Jurkat, Clone E6-1 (cell line): ENCODE measurements at regions not wholly inside any gene's neighbourhood (a gene's known extent, or its start where the extent isn't known, plus 50 kb on each side); places are given as distances from the start of the nearest gene placed in this dataset.
"Not testable (repeated sequence)": the region's sequence is repeated elsewhere in the genome, so short reads cannot be mapped to it uniquely, and the experiment has no call there.

ENCODE experiments used
- DNase-seq: peaks from one replicate; pipeline ENCODE4 v3.0.0-alpha.2; 2011; ENCODE audit warnings: low read depth, low spot score
- H3K4me3 ChIP-seq: 2 replicates; pipeline ENCODE4 v1.5.1; 2011; ENCODE audit warnings: mild to moderate bottlenecking, low read length, control low read depth, moderate library complexity

GRCh38 chr5:93245226-93245625, 335.8 kb downstream of the NR2F1-AS1 start:
- no peak overlapping the region for H3K4me3 ChIP-seq
- no peak for DNase-seq

GRCh38 chr5:93243481-93243880, 337.5 kb downstream of the NR2F1-AS1 start:
- DNase-seq = no peak
- no peak overlapping the region for H3K4me3 ChIP-seq

DNA sequence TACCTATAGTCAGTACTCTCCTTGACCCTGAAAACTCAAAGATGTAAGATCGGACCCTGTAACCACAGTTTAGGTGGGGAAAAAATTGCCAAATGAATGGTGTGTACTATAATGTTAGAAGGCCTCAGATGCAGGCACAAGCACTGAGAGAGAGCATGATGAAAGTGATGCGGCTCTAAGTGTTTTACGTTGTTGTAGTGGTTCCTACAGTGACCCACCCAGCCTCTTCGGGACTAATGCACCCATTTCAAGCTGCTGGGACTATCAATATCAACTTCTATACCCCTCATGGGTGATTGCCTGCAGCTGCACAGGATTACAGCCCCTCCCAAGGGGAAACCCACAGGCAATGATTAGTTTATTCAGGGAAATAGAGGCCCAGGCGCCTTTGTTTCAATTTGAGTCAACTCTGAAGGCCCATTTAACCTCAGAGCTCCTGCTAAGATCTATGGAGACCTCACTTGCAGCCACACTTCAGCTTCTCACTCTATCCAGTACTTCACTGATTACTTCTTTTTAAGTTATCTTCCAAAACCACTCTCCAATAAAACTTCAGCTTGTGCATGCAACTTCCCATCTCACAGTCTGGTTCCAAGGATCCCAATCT, 340.7 kb downstream of the NR2F1-AS1 start:
- no peak overlapping the region for H3K4me3 ChIP-seq
- DNase-seq = no peak

GRCh38 chr5:93236807-93237421, 344.1 kb downstream of the NR2F1-AS1 start:
- DNase-seq = no peak

GRCh38 chr5:93235761-93236160, 345.3 kb downstream of the NR2F1-AS1 start:
- H3K4me3 ChIP-seq = no peak overlapping the region
- DNase-seq = no peak

More at GRCh38 chr5:93236807-93237421, 344.1 kb downstream of the NR2F1-AS1 start:
- no peak overlapping the region for H3K4me3 ChIP-seq

DNA sequence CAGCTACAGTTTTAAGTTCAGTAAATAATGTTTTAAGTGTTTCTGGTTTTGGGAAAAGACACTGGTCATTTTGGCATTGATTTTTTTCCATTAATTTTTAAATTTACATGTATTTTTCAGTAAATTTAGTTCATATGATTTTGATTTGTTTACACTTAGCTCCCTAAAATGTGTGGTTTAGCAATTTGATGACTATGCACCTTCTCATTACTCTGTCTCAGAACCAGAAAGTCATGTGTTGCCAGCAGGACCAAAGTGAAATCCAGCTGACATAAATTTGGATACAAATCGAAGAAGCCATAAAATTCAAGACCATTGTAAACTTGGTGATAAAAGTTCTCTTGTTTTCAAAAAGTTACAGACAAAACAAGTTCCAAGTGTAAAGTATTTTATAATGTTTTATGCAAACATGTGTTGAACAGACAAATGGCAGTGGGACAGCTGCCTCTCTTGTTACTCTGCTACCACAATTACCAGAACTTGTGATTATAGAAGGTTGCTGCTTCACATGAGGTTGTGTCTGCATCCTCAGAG, 354.8 kb downstream of the NR2F1-AS1 start:
- no peak for DNase-seq
- no peak overlapping the region for H3K4me3 ChIP-seq

DNA sequence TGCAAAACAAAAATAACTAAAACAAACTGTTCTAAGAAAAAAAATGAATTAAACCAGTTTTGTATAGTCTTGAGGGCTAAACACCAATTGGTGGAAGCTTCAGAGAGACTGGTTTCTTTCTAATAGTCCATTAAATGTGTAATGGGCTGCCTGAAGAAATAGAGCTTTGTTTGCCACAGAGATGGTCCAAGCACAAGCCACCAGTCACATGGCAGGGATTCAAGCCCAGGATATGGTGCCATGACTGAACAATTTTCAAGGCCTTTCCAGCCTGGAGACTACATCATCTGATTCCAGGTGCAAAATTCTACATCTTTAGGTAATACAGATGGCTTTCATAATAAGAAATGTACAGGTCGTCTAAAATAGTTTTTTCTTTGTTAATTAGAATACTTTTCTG, 355.3 kb downstream of the NR2F1-AS1 start:
- no peak for DNase-seq
- H3K4me3 ChIP-seq = no peak overlapping the region

DNA sequence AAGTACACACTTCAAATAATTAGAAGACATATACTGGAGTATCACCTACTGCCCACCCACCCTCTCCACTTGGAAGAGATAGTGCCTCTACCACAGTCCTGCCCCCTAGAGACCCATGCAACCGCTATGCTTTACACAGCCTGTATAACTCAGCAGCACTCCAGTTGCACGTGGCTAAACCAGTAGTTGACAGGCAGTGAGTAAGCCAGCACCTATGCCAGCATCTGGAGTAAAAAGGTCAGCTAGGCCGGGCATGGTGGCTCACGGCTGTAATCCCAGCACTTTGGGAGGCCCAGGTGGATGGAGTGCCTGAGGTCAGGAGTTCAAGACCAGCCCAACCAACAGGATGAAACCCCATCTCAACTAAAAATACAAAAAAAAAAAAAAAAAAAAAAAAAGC, 356.4 kb downstream of the NR2F1-AS1 start:
- no peak for DNase-seq

DNA sequence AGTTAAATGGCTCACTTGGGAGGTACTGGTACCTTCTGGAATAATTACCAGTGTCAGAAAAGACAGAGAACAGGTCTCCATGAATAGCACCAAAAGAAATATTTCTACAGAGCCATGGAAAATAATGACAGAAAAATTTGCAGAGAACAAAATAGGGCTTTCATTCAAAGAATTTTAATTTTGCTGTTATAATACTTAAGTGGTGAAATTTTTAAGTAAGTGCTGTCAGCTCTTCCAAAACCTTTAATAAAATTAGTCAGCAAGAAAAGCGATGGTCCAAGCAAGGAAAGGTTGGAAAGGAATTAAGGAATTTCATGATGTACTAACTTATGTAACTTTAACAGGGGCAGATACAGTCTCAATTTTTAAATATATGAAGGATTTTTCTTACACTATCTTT, 359.2 kb downstream of the NR2F1-AS1 start:
- no peak overlapping the region for H3K4me3 ChIP-seq
- no peak for DNase-seq

More for the DNA sequence above, 356.4 kb downstream of the NR2F1-AS1 start:
- no peak overlapping the region for H3K4me3 ChIP-seq

DNA sequence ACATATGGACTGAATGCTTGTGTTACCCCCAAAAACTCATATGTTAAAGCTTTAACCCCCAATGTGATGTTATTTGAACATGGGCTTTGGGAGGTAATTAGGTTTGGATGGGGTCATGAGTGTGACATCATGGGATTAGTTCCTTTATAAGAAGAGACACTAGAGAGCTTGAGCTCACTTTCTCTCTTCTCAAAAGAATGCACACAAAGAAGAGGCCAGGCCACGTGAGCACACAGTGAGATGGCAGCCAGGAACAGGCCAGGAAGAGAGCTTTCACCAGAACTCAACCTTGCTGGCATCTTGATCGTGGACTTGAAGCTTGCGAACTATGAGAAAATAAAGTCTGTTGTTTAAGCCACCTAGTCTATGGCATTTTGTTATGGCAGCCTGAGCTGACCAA, 360.6 kb downstream of the NR2F1-AS1 start:
- H3K4me3 ChIP-seq = no peak overlapping the region
- DNase-seq = no peak

DNA sequence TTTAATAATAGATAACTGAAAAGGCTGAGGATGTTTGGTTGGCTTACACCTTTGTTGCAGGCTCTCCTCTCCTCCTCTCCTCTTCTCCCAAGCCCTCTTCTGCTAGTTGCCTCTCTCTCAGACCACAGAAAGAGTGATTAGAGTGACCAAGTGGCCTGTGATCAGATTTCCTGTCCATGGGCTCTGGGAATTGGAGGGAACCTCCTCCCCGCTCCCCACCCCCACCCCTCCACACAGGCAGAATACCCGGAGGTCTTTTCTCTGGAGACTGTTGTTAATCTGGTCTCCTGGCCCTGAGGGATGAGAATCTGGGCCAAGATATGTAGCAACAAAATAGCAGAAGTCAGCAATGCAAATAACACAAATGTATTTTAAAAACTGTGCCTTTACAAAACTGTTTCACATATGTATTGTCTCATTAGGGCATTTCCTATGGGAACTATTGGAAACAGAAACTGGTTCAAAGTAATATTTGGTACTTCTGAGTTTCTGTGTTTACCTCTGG, 361.3 kb downstream of the NR2F1-AS1 start:
- H3K4me3 ChIP-seq = no peak overlapping the region
- no peak for DNase-seq

DNA sequence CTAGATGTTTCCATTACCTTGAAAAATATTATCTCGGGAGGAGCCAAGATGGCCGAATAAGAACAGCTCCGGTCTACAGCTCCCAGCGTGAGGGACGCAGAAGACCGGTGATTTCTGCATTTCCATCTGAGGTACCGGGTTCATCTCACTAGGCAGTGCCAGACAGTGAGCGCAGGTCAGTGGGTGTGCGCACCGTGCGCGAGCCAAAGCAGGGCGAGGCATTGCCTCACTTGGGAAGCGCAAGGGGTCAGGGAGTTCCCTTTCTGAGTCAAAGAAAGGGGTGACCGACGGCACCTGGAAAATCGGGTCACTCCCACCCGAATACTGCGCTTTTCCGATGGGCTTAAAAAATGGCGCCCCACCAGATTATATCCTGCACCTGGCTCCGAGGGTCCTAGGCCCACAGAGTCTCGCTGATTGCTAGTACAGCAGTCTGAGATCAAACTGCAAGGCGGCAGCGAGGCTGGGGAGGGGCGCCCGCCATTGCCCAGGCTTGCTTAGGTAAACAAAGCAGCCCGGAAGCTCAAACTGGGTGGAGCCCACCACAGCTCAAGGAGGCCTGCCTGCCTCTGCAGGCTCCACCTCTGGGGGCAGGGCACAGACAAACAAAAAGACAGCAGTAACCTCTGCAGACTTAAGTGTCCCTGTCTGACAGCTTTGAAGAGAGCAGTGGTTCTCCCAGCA, 367.8 kb downstream of the NR2F1-AS1 start:
- H3K4me3 ChIP-seq = not testable (repeated sequence)

GRCh38 chr5:93209476-93209875, 371.5 kb downstream of the NR2F1-AS1 start:
- no peak for DNase-seq
- no peak overlapping the region for H3K4me3 ChIP-seq

More for the DNA sequence above, 367.8 kb downstream of the NR2F1-AS1 start:
- DNase-seq = not testable (repeated sequence)

- DNase-seq = no peak
- no peak overlapping the region for H3K4me3 ChIP-seq
These were observed 372.8 kb downstream of the NR2F1-AS1 start for GRCh38 chr5:93208141-93208751.

DNA sequence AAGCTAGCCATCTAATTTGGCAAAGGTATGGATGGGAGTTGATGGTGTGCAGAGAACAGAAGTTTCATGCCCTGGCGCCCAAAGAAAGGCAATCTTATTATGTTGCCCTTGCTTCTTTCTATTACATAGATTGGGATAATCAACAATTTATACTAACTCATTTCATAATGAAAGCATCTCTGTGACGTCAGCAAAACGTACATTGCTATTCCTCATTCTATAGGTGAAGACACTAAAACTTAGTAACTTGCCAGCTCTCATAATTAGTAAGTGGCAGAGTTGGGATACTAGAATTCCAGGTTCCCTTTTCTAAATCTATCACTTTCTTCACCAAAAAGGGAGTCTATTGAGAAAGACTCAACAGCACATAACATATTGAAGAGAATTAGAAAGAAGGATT, 374.8 kb downstream of the NR2F1-AS1 start:
- no peak for DNase-seq
- no peak overlapping the region for H3K4me3 ChIP-seq

DNA sequence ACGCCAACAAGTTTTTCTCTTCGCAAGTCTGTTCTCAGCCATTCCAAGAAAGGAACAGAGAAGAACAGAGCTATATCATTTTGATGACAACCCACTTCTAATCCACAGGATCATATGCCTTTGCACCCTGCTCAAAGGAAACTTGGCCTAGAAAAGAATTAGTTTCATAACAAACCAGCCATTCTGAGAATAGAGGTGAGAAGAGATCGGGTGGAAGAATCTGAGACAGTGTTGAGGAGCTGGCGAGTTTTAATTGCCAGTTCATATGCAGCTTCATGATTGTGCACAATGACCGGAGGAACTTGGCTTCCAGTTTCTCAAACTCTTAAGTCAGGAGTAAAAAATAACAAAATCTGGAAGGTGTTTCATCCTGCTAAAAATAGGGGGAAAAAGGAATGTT, 380.0 kb downstream of the NR2F1-AS1 start:
- DNase-seq = no peak
- no peak overlapping the region for H3K4me3 ChIP-seq

DNA sequence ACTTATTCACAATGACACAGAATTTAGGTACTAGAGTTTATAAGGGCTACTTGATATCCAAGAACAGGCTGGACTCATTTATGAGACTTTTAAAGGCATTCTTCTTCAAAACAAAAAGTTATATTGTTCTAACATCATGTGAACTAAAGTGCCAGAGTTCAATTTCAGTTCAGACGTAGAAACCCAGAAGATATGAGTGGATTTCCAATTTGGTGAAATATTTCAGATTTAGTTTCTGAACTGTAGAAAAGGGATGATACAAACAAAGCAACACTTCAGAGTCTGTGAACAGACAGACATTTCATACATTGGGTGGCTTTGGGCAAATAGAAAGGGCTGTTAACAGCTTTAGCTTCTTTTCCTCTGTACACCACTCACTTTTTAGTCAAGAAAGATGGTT, 384.0 kb downstream of the NR2F1-AS1 start:
- H3K4me3 ChIP-seq = no peak overlapping the region
- no peak for DNase-seq

GRCh38 chr5:93193431-93194347, 387.3 kb downstream of the NR2F1-AS1 start:
- H3K4me3 ChIP-seq = no peak overlapping the region
- no peak for DNase-seq

GRCh38 chr5:93192683-93193082, 388.3 kb downstream of the NR2F1-AS1 start:
- DNase-seq = no peak
- H3K4me3 ChIP-seq = no peak overlapping the region
